ENCODE measurements at regions not wholly inside any gene's neighbourhood (a gene's known extent, or its start where the extent isn't known, plus 50 kb on each side); places are given as distances from the start of the nearest gene placed in this dataset.

DNA sequence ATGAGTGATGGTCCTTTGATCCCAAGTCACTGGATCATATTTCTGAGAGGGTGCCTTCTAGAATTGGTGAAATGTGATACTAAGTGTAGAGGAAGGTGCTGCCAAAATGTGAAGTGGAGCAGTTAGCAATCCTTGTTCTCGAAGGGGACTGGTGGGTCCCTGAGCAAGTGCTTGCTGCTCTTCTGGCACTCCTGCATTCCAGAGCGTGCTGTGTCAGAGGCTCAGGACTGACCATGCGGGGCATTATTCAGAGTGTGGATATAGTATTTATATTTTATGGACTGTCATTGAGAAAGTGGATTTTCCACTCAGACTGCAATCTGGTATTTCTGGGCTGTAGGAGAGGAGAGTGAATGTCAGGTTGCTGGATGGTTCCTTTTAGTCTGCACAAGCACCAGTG, 152.6 kb upstream of the KL start:
- no peak for DNase-seq

DNA sequence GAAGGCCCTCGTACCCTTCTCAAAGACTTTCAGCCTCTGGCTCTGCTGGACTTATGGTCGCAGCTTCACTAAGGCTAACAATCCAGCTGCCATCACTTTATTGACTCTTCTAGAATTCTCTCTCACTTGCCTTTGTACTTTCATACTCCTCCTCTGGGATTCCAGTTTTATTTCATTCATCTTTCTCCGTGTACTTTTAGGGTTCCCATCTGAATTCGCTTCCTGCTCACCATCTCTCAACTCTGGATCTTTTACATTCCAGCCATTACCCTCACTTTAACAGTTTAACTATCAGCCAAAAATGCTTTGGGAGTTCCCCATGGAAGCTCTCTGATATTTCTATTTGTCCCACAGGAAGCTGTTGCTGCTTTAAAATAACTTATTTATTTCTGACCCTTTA, 149.3 kb upstream of the KL start:
- no peak for DNase-seq

DNA sequence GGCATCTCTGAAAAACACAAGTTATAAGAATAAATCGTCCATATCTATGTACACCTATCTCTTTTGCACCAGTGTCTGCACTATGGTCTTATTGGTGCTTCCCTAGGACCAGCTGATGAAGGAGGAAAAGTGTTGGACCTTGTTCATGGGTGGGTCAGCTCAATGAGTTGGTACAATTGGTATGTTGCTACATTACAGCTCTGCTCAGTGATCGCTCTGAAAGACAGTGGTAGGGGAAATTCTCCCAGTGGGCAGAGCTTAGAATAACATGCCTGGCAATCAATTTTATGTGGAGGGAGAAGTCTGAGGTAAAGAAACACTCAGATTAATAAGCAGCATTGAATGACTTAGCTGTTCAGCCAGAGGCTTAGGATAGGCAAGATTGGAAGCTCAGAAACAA, 138.7 kb upstream of the KL start:
- DNase-seq = no peak

DNA sequence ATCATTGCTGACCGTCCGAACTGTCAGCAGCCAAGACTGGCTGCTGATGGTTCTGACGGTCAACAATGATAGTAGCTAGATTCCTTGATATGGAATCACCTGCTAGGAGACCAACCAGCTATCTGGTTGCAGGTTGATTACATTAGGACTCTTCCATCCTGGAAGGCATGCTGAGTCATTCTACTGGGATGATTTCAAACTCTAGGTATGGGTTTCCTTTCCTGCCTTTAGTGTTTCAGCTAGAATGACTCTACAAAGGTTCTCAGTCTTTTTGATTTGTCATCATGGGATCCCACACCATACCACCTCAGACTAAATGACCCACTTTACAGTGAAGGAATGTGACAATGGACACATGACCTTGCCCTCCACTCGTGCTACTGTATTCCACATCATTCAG, 138.1 kb upstream of the KL start:
- no peak for DNase-seq

DNA sequence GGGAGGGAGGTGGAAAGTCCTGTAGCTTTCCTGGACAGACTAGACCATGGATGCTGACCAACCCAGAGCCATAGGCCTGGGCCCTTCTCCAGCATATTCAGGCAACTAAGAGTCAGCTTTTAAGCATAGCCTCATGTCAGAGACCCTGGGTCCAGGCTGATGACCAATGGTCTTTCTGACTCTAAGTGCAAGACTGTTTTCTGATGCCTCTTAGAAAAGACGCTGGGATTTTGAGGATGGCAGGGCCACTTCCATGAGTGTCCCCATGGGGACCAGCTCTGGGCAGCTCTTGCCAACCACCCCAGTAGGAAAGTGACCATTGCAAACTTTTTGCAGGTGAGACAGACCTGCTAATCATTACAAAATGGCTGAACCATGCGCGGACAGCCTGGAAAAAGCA, 135.6 kb upstream of the KL start:
- no peak for DNase-seq

DNA sequence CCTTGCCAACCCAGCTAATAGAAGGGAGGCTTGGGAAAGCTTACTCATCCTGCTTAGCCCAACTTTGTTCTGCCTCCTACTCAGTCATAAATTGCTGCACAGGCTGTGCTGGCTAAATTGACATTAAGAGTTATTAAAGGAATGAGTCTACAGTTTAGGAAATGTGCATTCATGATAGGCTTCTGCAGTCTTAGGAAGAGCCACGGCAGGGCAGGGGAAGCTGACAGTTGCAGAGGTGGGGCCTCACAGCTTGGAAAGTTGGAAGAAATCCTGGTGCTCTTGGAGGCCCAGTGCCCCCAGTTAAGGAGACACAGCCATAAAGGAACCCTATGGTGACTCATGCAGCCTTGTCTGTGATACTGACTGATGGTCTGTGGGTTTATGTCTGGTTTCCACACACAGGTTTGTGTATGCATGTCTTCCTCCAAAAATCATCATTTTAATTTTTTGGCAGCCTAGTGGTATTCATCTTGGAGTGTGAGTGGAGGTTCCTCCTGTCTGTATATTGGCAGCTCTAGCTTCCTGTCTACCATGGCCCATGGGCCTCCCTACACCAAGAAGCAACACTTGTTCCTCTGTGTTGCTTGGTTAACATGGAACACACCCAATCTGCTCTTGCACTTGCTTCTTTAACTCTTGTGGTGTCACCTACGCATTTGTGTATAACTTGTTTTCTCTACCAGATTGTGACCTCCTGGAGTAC, 135.0 kb upstream of the KL start:
- no peak for DNase-seq

DNA sequence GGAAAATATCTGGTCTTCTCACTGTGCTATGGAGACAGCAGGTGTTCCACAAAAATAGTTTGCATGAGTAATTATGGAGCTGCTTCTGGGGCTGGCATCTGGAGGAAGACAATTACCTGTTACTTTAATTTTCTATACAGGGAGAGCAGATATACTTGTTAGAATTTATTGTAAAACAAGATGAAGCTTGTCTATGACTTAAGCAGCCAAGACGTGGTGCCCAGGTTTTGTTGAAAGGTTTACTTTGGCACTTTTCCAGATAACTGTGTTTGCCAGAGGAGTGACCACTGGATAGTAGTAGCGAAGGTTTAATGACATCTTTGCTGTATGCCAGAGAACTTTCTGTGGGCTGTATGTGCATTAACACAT, 134.5 kb upstream of the KL start:
- no peak for DNase-seq

DNA sequence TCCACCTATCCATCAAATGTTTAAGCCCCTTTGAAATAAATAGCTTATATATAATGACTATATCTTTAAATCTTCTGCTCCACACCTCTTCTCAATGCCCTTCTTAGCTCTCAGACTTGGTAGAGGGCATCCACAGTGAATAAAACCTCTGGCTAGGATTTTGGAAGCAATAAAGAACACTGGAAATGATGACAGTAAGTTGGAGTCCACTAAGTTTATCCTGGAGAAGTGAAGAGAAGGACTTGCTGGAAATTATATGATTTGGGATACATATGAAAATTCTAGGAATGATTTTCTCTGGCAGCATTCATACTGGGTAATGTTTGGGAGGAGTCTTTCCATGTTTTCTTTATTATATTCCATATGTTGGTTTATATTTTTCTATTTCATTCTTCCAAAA, 133.5 kb upstream of the KL start:
- DNase-seq = no peak

DNA sequence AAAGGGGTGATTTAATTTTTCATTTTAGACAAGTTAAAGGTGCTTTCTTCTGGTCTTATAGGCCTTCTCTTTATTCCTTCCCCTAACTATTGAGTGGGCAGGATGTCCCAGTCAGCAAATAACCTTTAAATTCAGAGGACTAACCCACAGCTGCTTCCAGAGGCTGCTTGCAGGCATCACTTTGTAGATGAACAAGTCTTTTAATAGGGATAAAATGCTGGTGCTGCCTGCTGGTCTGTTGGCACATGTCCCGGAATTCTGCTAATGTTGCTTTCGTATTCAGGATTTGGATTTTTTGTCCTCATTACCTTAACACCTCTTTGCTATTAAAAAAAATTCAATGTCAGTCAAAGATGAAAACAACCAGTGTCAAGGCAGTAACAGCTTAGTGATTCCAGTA, 132.7 kb upstream of the KL start:
- no peak for DNase-seq

DNA sequence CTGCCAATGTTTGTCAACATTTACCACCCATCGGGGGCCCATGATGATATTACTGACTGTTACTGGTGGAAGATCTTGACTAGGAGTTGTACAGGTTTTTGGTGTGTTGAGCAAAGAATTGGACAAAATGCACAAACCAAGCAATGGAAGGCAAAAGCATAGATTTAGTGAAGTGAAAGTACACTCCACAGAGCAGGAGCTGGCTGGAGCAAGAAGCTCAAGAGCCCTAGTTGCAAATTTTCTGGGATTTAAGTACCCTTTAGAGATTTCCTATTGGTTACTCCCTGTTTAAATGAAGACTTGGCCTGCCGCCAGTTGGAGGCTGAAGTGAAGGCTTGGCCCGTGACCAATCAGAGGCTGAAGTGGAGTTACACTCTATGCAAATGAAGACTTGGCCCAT, 128.6 kb upstream of the KL start:
- no peak for DNase-seq

DNA sequence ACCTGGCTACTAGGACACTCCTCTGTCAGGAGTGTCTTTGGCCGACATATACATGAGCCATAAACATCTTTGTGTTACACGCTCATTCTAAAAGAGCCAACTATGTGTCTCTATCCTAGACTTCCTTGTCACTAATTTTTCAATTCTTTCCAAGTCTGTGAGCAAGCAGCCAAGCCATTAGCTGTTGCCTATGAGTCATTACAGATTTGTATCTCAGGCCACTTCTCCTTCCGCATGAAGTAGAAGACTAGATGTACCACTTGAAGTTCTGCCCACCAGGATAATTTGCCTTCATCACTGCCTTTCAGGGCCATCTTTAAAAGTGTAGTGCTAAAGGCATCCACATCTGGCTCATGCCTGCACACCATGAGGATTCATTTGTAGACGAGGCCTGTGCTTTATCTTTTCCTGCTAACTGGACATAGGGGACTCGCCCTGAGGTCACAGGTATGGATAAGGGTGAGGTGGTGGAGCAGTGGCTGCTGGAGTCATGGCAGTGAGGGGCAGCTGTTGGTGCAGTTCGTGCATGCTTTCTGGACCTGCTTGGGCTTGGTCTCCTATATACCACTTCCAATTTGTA, 126.1 kb upstream of the KL start:
- DNase-seq = no peak

DNA sequence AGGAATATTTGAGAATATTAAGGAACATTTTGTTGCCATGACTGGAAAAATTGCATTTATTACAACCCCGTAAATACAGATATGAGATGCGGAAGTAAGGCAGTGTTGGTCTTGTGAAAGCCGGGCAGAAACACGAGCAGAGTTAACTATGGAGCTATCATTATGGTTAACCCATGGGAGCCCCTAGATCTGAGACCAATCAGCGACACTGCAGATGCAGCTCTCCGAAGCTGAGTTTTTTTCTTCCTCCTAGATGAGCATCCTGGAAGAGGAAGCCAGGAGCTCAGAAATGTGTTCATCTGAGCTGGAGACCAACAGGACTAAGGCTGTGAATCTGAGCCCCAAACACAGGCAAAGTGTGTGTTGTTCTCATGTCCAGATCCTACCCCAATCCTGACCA, 123.0 kb upstream of the KL start:
- DNase-seq = no peak

DNA sequence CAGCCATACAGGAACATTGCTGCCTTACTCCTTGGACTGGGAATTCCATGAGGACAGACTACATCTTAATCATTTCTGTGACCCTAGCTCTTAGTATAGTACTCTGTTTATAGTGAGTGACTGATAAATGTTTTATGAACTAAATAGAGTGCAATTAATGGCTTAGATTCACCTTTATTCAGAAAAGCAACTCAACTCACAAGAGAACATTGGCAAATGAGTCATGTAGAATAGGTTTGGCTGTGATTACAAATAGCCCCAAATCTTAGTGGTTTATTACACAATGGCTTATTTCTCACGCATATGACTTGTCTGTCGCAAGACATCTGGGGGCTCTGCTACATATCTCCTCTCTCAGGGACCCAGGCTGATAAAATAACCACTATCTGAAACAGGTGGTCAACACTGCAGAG, 121.6 kb upstream of the KL start:
- peak; percentile 21 for DNase-seq

DNA sequence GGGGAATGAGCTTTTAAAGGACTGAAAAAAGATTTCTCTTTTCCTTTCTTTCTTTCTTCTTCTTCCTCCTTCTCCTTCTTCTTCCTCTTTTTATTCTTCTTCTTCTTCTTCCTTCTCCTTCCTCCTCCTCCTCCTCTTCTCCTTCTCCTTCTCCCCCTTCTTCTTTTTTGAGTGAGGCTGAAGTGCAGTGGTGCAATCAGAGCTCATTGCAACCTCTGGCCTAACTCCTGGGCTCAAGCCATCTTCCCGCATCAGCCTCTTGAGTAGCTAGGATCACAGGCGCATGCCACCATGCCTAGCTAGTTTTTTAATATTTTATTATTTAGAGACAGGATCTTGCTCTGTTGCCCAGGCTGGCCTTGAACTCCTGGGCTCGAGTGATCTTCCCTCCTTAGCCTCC, 120.9 kb upstream of the KL start:
- no peak for DNase-seq

DNA sequence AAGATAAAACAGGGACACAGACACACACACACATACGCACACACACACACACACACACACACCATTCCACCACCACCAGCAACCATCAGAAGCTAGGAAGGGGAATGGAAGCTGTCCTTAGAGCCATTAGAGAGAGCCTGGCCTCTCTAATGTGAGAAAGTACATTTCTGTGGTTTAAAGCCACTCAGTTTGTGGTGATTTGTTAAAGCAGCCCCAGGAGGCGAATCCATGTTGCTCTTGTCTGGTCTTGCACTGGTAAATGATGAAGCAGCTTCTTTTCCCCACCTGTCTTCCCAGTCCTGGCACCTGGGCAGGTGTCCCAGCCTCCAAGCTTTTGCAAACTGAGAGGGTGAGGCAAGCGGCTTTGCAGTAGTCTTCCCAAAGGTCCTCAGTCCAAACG, 118.9 kb upstream of the KL start:
- DNase-seq = no peak

DNA sequence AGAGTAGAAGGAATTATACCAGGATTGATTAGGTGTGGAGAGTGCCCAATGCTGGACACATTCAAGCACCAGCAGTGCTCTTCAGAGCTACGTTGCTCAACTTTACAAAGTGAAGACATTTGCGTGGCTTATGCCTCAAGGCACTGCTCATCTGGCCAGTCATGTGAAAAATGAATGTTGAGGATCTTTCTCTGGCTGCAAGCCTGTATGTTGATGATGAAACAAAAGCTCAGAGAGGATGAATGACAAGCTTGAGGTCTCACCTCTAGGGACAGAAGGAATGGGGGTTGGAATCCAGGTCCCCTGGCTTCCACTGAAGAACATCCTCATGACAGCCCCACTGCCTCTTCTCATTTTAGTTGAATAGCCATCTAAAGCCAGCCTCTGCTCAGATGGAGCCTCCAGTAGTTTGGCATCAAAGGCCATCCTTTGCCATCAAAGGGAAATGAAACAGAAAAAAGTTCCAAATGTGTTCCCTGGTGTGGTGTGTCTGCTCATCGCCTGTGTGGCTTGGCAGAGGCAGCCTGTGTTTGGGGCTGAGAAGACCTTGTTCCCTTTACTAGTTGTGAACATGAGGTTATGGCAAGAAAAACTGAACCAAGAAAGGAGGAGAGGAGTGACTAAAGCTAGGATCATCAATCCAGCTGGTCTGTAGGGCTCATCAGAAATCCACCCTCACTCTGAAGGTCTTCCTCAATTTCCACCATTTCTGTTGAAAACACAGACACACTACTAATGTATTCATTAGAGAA, 114.0 kb upstream of the KL start:
- no peak for DNase-seq

DNA sequence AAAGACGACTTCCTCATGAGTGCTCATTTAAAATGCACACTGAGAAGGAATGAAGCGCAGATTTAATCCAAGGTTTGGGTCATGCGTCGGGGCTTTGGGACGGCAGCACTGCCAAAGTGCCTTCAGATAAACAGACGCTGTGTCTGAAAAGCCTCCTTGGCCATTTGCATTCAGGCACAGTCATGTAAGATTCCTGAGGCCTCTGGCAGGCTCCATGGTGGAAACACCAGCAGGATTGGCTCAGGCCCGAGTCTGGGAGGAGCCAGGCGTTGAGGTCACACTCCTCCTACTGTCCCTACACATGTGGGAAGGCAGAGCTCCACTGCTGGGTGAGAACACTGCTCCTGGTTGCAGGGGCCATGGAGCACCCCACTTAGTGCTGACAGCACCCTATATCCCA, 113.3 kb upstream of the KL start:
- no peak for DNase-seq

DNA sequence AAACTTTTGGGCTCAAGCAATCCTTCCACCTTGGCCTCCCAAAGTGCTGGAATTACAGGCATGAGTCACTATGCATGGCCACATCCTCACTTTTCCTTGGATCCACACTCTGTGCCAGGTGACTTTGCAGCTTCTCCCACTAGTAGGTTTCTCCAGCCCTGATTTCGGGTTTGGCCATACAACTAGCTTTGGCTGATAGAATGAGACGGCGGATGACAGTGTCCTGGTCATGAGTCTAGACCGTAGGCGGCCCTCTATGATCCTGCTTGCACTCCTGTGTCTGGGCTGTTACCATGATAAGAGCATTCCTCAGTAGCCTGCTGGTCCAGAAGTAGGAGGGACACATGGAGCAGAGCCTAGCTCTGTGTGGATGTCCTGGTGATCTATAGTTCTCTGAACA, 112.5 kb upstream of the KL start:
- no peak for DNase-seq

DNA sequence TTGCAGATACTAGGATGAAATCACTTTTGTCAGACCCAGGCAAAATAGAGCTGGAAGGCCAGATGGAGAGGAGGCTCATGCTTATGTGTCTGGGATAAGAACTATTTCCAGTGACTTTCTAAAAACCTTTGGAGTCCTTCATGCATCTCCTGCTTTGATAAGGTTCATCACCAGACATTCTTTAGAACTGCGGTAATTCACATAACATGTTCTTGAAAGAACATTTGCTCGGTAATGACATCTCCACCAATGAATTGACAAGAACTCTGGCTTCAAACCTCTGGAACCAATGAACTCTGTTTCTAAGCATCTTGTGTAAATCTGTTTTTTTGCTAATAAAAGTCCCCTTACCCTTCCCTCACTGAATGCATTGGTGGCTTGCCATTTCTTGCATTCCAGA, 112.0 kb upstream of the KL start:
- DNase-seq = no peak

DNA sequence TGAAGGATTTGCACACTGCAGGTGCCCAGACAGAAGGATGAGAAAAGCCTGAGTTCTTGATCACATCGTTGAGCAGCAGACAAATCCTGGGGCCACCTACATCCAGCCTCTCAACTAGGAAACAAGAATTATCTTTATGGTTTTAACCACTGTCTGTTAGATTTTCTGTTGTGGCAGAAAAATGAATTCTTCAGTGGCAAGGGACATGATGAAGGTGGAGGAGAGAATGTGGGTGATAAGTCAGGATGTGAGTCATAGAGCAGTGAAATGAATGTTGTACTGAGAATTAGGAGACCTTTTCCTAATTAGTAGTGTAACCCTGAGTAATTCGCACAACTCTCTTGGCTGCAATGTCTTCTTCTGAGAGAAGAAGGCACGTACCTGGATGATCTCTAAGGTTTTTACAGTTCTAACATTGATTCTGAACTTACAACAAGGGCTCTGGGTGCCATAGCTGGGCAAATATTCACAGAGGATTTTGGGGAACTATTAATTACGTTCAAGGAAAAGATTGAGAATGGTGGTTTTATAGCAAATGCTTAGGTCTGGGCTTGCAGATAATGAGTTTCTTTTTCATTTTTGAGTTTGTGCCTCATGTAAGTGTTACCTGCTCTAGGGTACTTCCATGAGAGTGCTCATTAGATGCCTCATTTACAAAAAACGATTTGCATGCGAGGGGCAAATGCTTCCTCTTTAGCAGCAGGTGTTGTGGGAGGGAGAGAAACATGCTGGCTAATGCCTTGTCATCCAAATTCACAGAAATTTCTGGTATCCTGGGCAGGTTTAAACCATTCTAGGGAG, 111.0 kb upstream of the KL start:
- DNase-seq = no peak

DNA sequence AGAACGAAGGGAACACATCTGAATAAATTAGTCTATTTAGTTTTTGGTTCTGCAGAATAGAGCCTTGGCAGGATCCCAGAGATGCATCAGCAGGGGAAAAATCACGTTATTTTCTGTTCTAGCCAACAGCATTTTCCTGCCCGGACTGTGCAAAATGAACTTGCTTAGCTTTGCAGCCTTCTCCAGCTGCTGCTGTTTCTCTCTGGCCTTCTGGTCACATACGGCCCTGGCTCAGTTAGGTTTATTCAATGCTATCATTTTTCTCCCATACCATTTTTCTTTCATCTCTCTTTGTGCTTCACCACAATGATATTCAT, 110.4 kb upstream of the KL start:
- DNase-seq = no peak

DNA sequence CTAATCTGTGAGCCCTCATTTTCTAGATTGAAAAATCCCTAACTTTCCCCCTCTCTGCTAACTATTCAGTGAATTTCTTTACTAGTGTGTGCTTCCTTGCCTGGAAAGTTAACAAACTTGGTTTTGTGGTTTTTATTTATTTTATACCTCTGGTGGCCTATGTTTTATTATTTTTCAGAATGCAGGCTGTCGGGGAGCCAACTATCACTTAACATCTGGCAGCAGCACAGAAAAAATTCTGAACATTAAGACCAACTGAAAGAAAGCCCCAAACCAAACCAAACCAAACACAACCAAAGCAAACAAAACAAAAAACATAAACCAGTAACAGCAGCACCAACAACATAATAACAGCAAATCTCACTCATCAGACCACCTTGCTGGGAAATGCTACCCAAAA, 109.0 kb upstream of the KL start:
- no peak for DNase-seq

DNA sequence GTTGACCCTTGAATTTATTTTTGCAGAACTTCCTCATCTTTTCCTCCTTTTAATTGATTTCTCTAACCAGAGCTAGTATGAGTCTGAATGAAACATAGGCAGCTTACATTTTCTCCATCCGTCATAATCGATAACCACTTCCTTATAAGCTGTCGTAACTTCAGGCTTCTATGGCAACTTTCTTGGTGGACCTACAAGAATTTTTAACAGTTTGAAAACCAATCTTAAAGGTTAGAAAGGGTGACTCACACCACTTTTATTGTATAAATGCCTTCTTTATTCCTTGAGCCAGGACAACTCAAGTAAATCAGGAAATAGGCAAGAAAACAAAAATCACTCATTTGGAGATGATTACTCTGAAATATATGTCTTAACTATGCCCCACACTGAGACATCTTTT, 105.7 kb upstream of the KL start:
- DNase-seq = no peak

DNA sequence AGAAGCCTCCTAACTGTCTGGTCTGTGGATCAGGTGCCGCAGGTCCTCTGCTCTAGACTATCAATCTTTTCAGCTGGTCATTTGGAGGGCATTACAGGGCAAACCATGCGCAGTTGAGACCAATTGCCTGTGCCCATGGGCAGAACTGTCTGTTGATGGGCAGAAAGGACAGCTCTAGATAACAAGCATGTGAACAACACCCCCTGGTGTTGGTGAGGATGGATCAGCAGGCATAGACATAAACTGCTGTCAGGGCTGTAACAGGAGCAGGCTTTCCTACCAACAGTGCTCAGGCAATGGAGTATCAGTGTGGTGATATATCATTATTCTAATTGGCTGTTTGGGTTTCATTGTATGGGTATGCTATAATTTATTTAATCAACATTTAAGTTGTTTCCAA, 104.7 kb upstream of the KL start:
- DNase-seq = no peak
